AG09319 (cell line): ENCODE measurements at regions not wholly inside any gene's neighbourhood (a gene's known extent, or its start where the extent isn't known, plus 50 kb on each side); places are given as distances from the start of the nearest gene placed in this dataset.

ENCODE experiments used
- DNase-seq: peaks from one replicate; pipeline ENCODE4 v3.0.0-alpha.2; 2010; ENCODE audit warnings: low read depth; ENCODE audit errors: extremely low read depth
- TF ChIP-seq, protein P1 (sequence below): IDR thresholded peaks from 2 replicates; pipeline ENCODE4 v1.5.1; 2011; ENCODE audit warnings: low read depth, mild to moderate bottlenecking, inconsistent platforms, low read length, moderate library complexity

DNA sequence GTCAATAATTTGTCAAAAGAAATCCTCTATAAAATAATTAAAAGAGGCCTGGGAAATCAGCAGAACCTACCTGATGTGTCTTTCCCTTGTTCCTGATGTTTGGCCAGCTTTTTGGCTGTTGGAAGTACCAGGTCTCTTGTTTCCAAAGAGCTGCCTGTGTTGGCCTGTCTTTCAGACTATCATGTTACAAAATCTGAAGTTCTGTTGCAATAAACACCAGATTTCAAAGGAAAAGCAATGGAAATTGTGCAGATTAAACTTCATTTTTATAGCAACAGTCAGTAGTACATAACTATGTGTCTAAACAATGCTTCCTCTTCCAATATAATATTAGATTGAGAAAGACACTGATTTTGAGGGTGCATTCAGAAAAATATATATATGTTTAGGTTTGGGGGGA is 647.2 kb upstream of the CXADR start:
- TF ChIP-seq, protein P1, sequence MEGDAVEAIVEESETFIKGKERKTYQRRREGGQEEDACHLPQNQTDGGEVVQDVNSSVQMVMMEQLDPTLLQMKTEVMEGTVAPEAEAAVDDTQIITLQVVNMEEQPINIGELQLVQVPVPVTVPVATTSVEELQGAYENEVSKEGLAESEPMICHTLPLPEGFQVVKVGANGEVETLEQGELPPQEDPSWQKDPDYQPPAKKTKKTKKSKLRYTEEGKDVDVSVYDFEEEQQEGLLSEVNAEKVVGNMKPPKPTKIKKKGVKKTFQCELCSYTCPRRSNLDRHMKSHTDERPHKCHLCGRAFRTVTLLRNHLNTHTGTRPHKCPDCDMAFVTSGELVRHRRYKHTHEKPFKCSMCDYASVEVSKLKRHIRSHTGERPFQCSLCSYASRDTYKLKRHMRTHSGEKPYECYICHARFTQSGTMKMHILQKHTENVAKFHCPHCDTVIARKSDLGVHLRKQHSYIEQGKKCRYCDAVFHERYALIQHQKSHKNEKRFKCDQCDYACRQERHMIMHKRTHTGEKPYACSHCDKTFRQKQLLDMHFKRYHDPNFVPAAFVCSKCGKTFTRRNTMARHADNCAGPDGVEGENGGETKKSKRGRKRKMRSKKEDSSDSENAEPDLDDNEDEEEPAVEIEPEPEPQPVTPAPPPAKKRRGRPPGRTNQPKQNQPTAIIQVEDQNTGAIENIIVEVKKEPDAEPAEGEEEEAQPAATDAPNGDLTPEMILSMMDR: no peak
- no peak for DNase-seq

DNA sequence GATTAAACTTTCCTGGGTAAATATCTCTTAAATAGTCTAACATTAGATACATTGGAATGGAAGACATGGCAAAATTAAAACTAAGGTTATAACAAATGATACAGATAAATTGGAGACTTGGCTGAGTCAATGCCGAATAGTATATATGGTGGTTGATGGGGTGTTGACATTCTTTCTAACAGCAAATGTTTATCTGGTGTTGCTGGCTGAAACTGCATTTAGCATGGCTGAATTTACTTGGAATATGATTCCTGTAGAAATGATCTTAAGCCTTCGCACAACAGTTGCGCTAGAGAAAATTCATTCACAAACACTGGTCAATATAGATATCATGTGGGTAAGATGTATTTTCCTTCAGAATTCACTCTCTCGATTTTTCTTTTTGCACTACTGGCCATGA is 646.0 kb upstream of the CXADR start:
- DNase-seq: no peak
- TF ChIP-seq, protein P1: no peak

DNA sequence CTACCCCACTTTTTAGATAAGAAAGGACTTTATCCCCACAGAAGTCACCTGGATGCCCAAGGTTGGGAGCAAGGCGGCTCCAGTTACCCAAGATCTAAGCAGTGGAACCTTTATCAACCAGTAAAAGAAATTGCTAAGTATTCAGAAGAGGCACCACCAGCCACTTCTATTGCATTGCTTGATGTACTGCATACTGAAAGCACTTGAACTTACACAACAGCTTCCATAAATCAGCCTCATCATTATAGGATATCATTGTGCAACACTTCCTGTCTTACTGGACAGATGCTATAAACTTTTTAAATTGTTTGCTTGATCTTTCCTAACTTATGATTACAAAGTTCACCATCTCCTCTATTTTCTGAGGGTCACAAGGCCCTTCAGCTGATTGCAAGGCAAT is 642.7 kb upstream of the CXADR start:
- peak; percentile 1 for DNase-seq
- TF ChIP-seq, protein P1: no peak

DNA sequence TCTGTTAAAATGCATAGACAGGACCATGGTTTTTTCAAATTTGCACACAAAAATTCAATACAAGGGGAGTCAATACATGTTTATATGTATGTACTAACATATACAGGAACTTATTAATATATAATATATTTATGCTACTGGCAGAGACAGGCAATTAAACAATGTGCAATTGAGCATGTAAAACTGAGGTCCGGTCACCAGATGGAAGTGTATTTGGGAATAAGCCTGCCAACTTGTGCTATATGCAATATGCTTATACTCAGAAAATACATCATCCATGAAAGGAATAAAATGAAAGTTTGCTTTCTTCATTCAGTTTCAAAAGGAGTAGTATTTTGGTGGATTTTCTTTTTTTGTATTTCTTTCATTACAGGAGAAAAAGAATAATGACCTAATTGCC is 640.2 kb upstream of the CXADR start:
- DNase-seq: no peak
- TF ChIP-seq, protein P1: no peak

DNA sequence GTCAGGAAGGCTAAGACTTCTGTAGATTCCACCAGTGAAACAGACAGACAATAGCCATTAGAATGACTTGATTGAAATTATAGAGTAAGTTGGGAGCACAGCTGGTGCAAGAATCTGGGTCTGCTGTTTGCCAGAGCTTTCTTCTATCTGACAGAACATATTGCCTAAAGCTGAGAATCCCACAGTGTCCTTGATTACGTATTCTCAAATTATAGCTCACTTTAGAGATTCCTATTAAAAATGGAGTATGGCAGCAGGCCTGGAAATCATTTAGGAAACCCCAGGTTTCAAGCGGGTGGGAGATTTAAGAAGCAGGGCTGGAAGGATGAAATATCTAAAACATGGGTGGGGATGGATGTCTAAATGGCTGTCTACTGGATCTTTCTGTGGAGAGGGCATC is 639.7 kb upstream of the CXADR start:
- DNase-seq: no peak
- TF ChIP-seq, protein P1: no peak

DNA sequence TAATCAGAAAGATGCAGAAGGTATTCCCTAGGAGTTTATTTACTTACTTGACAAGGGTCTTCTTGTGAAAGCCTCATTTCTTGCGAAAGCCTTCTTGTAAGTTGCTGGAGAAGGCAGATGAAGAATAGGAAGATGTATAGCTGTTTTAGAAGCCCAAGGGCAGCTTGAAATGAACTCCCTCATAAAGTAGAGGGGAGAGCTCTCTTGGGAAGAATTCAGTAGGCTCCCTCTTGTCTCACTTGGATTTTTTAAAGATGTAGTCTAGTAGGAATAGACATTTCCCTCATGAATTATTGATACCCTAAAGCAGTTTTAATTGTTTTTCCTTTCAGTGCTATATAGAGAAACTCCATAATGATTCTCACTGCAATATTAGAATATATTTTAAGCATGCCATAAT is 639.2 kb upstream of the CXADR start:
- no peak for DNase-seq
- TF ChIP-seq, protein P1: no peak

DNA sequence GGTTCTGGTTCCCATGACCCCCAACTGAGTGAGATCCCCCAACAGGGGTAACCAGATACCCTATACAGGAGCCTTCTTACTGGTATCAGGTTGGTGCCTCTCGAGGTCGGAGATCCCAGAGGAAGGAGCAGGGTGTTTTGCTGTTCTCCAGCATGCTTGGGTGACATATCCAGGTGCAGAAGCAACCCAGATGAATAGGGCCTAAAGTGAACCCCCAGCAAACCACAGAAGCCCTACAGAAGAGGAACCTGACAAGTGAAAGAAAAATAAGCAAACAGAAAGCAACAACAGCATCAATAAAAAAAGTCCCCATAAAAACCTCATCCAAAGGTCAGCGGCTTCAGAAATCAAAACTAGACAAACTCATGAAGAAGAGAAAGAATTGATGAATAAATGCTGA is 633.4 kb upstream of the CXADR start:
- DNase-seq: no peak
- TF ChIP-seq, protein P1: no peak
